Activated T-cell treated with anti-CD3 and anti-CD28 coated beads for 48 hours (primary cell): ENCODE measurements at regions not wholly inside any gene's neighbourhood (a gene's known extent, or its start where the extent isn't known, plus 50 kb on each side); places are given as distances from the start of the nearest gene placed in this dataset.
"Not testable (repeated sequence)": the region's sequence is repeated elsewhere in the genome, so short reads cannot be mapped to it uniquely, and the experiment has no call there.

Experiments used
- DNase-seq: peaks from one replicate; pipeline ENCODE4 v3.0.0-alpha.2; 2020; ENCODE audit warnings: low read depth

GRCh38 chr14:37785298-37785697, 189.9 kb downstream of the TTC6 start:
- not testable (repeated sequence) for DNase-seq

GRCh38 chr14:37786114-37786625, 190.7 kb downstream of the TTC6 start:
- not testable (repeated sequence) for DNase-seq

- no peak for DNase-seq
These were observed 192.6 kb downstream of the TTC6 start for GRCh38 chr14:37787879-37788494.

- DNase-seq, result no peak
These were observed 196.1 kb downstream of the TTC6 start for GRCh38 chr14:37791384-37792036.

- DNase-seq, result no peak
These were observed 196.7 kb downstream of the TTC6 start for GRCh38 chr14:37792124-37792523.

- no peak for DNase-seq
These were observed 201.4 kb downstream of the TTC6 start for GRCh38 chr14:37796703-37797416.

GRCh38 chr14:37797675-37798074, 202.2 kb downstream of the TTC6 start:
- DNase-seq, result no peak

GRCh38 chr14:37807722-37808121, 212.3 kb downstream of the TTC6 start:
- DNase-seq, result no peak

- no peak for DNase-seq
These were observed 214.8 kb downstream of the TTC6 start for GRCh38 chr14:37810094-37810801.

GRCh38 chr14:37813732-37814131, 218.3 kb downstream of the TTC6 start:
- no peak for DNase-seq

GRCh38 chr14:37816135-37816534, 220.7 kb downstream of the TTC6 start:
- DNase-seq, result no peak

- DNase-seq, result no peak
These were observed 221.4 kb downstream of the TTC6 start for GRCh38 chr14:37816743-37817295.

- no peak for DNase-seq
These were observed 224.0 kb downstream of the TTC6 start for GRCh38 chr14:37819155-37820015.

GRCh38 chr14:37820810-37821209, 225.4 kb downstream of the TTC6 start:
- not testable (repeated sequence) for DNase-seq

GRCh38 chr14:37824939-37825712, 229.7 kb downstream of the TTC6 start:
- DNase-seq, result no peak

GRCh38 chr14:37826869-37827268, 231.4 kb downstream of the TTC6 start:
- no peak for DNase-seq

GRCh38 chr14:37830271-37830670, 234.8 kb downstream of the TTC6 start:
- DNase-seq, result no peak

- DNase-seq, result no peak
These were observed 238.8 kb downstream of the TTC6 start for GRCh38 chr14:37834275-37834674.

GRCh38 chr14:37838778-37839177, 243.3 kb downstream of the TTC6 start:
- DNase-seq, result not testable (repeated sequence)

- not testable (repeated sequence) for DNase-seq
These were observed 245.6 kb downstream of the TTC6 start for GRCh38 chr14:37841039-37841438.
